Epithelial cell of esophagus (primary cell): ENCODE measurements at regions not wholly inside any gene's neighbourhood (a gene's known extent, or its start where the extent isn't known, plus 50 kb on each side); places are given as distances from the start of the nearest gene placed in this dataset.

Experiments
- DNase-seq: peaks from one replicate; pipeline ENCODE4 v3.0.0; 2010; ENCODE audit warnings: low read depth
- H3K4me3 ChIP-seq: 2 replicates; pipeline ENCODE4 v1.5.1; 2011; ENCODE audit warnings: mild to moderate bottlenecking, low read length, control low read depth
- CTCF ChIP-seq: IDR thresholded peaks from 2 replicates; pipeline ENCODE4 v1.5.1; 2011; ENCODE audit warnings: low read depth, mild to moderate bottlenecking, low read length, control low read depth, inconsistent platforms; ENCODE audit not compliant: insufficient read depth; ENCODE audit errors: missing control alignments

GRCh38 chr4:124423160-124423559, 289.4 kb downstream of the ANKRD50 start:
- no peak for TF ChIP-seq CTCF
- DNase-seq, result peak; percentile 26
- no peak overlapping the region for H3K4me3 ChIP-seq

GRCh38 chr4:124426279-124426678, 286.3 kb downstream of the ANKRD50 start:
- no peak for TF ChIP-seq CTCF
- no peak for DNase-seq
- no peak overlapping the region for H3K4me3 ChIP-seq

- no peak overlapping the region for H3K4me3 ChIP-seq
- no peak for TF ChIP-seq CTCF
- DNase-seq, result peak; percentile 34
Measured at GRCh38 chr4:124427095-124427767, 285.3 kb downstream of the ANKRD50 start.

- H3K4me3 ChIP-seq, result no peak overlapping the region
- TF ChIP-seq CTCF, result no peak
- no peak for DNase-seq
Measured at GRCh38 chr4:124428648-124429047, 283.9 kb downstream of the ANKRD50 start.

- no peak for DNase-seq
- no peak for TF ChIP-seq CTCF
- H3K4me3 ChIP-seq, result no peak overlapping the region
Measured at GRCh38 chr4:124429746-124430250, 282.7 kb downstream of the ANKRD50 start.

- TF ChIP-seq CTCF, result no peak
- H3K4me3 ChIP-seq, result no peak overlapping the region
- DNase-seq, result peak; percentile 14
Measured at GRCh38 chr4:124431653-124432192, 280.8 kb downstream of the ANKRD50 start.

GRCh38 chr4:124432500-124432899, 280.0 kb downstream of the ANKRD50 start:
- TF ChIP-seq CTCF, result no peak
- H3K4me3 ChIP-seq, result no peak overlapping the region
- peak; percentile 58 for DNase-seq
